OCI-LY7 (cell line): ENCODE measurements at regions not wholly inside any gene's neighbourhood (a gene's known extent, or its start where the extent isn't known, plus 50 kb on each side); places are given as distances from the start of the nearest gene placed in this dataset.
"Not testable (repeated sequence)": the region's sequence is repeated elsewhere in the genome, so short reads cannot be mapped to it uniquely, and the experiment has no call there.

Source experiments
- CTCF ChIP-seq: fragments of 200-600 bp; sonication (generic); conservative IDR thresholded peaks from 2 replicates; pipeline ENCODE4 v1.5.1; 2014; ENCODE audit warnings: mild to moderate bottlenecking, antibody characterized with exemption, low read length, moderate library complexity, mixed read lengths
- EZH2phosphoT487 ChIP-seq: fragments of 200-600 bp; sonication (generic); IDR thresholded peaks from 2 replicates; pipeline ENCODE4 v1.6.1; 2018; ENCODE audit warnings: low read depth, borderline replicate concordance, mild to moderate bottlenecking, mixed run types, antibody characterized with exemption, low read length, moderate library complexity, mixed read lengths

GRCh38 chr6:27808242-27809066, 103.7 kb downstream of the OR2B2 start:
- not testable (repeated sequence) for TF ChIP-seq CTCF, EZH2phosphoT487
